Vagina (tissue), 2 donors: ENCODE measurements at regions not wholly inside any gene's neighbourhood (a gene's known extent, or its start where the extent isn't known, plus 50 kb on each side); places are given as distances from the start of the nearest gene placed in this dataset.

ENCODE experiments used
- DNase-seq, 2 donors: peaks; one replicate each; pipeline ENCODE4 v3.0.0-alpha.2; 2017; ENCODE audit errors: extremely low spot score in 2 of 2
- H3K27ac ChIP-seq: fragments of 200-600 bp; sonication (generic); one replicate; pipeline ENCODE4 v1.5.1; 2019
- H3K27me3 ChIP-seq: fragments of 200-600 bp; sonication (generic); one replicate; pipeline ENCODE4 v1.5.1; 2019
- H3K36me3 ChIP-seq, 2 donors: fragments of 200-600 bp; sonication (generic); one replicate each; pipeline ENCODE4 v1.5.1; 2017 to 2019
- H3K4me1 ChIP-seq: fragments of 200-600 bp; sonication (generic); one replicate; pipeline ENCODE4 v1.5.1; 2019
- H3K4me3 ChIP-seq, 2 donors: fragments of 200-600 bp; sonication (generic); 1 replicate in 1 of 2; 2 replicates in 1 of 2; pipeline ENCODE4 v1.5.1; 2016 to 2019
- H3K9me3 ChIP-seq: fragments of 200-600 bp; sonication (generic); one replicate; pipeline ENCODE4 v1.5.1; 2019
- POLR2A ChIP-seq, 2 donors: fragments of 450-650 bp; IDR thresholded peaks; one replicate each; pipeline ENCODE4 v1.6.1; 2017; ENCODE audit warnings: antibody characterized with exemption in 2 of 2, mild to moderate bottlenecking in 2 of 2, moderate library complexity in 2 of 2
- POLR2AphosphoS5 ChIP-seq, 2 donors: sonication (generic); formaldehyde crosslinking; IDR thresholded peaks; one replicate each; pipeline ENCODE4 v1.9.0; 2017; ENCODE audit warnings: antibody characterized with exemption in 2 of 2, mild to moderate bottlenecking in 2 of 2, low read depth in 1 of 2; ENCODE audit not compliant: insufficient read depth in 1 of 2
- intact Hi-C: fragments of 100-400 bp; cut with DNase I; formaldehyde crosslinking; loops from one replicate; pipeline ENCODE4 v1.15.1; 2023
- TF ChIP-seq, protein P1 (sequence below), 3 experiments: fragments of 450-650 bp in 2 of 3; fragments of 200-600 bp in 1 of 3; sonication (generic) in 1 of 3; IDR thresholded peaks; one replicate each; pipeline ENCODE4 v1.5.1; 2017 to 2019; ENCODE audit warnings: antibody characterized with exemption in 3 of 3, mild to moderate bottlenecking in 2 of 3, moderate library complexity in 2 of 3

DNA sequence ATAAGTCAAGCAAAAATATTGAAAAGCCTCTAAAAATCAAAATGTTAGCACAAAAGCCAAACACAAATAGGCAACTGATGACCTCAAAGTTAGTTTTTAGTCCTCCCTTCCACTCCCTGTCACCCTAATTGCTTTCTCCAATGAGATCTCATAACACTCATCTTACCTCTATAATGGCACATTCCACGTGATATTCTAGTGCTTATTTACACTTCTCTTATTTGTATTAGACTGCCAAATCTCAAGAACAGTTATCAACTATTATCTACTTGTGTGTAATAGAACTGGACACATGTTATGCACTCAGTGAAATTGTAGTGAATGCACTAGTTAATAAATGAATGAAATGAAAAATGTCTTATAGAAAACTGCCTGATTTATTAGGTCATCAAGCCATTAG is 55.5 kb upstream of the AVPR1A start:
- intact Hi-C loops = no loop called here
- DNase-seq = no peak
- Histone ChIP-seq H3K4me3 (no peak overlapping the region), H3K27me3 (no peaks in the 10 kb centered on the region), H3K36me3 (no peaks in the 10 kb centered on the region), H3K4me1 (no peaks in the 10 kb centered on the region), H3K9me3 (no peaks in the 10 kb centered on the region), H3K27ac (no peak overlapping the region)
- TF ChIP-seq, protein P1, sequence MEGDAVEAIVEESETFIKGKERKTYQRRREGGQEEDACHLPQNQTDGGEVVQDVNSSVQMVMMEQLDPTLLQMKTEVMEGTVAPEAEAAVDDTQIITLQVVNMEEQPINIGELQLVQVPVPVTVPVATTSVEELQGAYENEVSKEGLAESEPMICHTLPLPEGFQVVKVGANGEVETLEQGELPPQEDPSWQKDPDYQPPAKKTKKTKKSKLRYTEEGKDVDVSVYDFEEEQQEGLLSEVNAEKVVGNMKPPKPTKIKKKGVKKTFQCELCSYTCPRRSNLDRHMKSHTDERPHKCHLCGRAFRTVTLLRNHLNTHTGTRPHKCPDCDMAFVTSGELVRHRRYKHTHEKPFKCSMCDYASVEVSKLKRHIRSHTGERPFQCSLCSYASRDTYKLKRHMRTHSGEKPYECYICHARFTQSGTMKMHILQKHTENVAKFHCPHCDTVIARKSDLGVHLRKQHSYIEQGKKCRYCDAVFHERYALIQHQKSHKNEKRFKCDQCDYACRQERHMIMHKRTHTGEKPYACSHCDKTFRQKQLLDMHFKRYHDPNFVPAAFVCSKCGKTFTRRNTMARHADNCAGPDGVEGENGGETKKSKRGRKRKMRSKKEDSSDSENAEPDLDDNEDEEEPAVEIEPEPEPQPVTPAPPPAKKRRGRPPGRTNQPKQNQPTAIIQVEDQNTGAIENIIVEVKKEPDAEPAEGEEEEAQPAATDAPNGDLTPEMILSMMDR (IDR thresholded peaks at IDR 0.05) = no peak
- no peak for TF ChIP-seq POLR2AphosphoS5 (IDR thresholded peaks at IDR 0.05; ENCODE audit: insufficient read depth in 1 of 2, low read depth in 1 of 2)
- no peak for TF ChIP-seq POLR2A (IDR thresholded peaks at IDR 0.05)
